HFFc6 (cell line): ENCODE measurements at regions not wholly inside any gene's neighbourhood (a gene's known extent, or its start where the extent isn't known, plus 50 kb on each side); places are given as distances from the start of the nearest gene placed in this dataset.

Experiments
- DNase-seq: peaks from one replicate; pipeline ENCODE4 v3.0.0-alpha.2; 2018
- H3K27ac Mint-ChIP-seq: 2 replicates; pipeline ENCODE4 v1.8.0; 2020; ENCODE audit warnings: mild to moderate bottlenecking, mixed read lengths
- H3K27me3 Mint-ChIP-seq: 2 replicates; pipeline ENCODE4 v1.8.0; 2021; ENCODE audit warnings: mild to moderate bottlenecking, moderate library complexity, mixed read lengths; ENCODE audit not compliant: insufficient read depth
- H3K36me3 Mint-ChIP-seq: 2 replicates; pipeline ENCODE4 v1.8.0; 2021; ENCODE audit warnings: low read depth, mixed read lengths
- H3K4me1 Mint-ChIP-seq: 2 replicates; pipeline ENCODE4 v1.8.0; 2020; ENCODE audit warnings: low read depth, mixed read lengths
- H3K4me3 Mint-ChIP-seq: 2 replicates; pipeline ENCODE4 v1.8.0; 2020; ENCODE audit warnings: mild to moderate bottlenecking, moderate library complexity, mixed read lengths
- H3K9me3 Mint-ChIP-seq: 2 replicates; pipeline ENCODE4 v1.8.0; 2020; ENCODE audit warnings: mild to moderate bottlenecking, mixed read lengths
- TF ChIP-seq, protein P1 (sequence below): fragments of 200-600 bp; sonication (generic); IDR thresholded peaks from 2 replicates; pipeline ENCODE4 v1.5.0; 2021; ENCODE audit warnings: antibody characterized with exemption, mild to moderate bottlenecking

DNA sequence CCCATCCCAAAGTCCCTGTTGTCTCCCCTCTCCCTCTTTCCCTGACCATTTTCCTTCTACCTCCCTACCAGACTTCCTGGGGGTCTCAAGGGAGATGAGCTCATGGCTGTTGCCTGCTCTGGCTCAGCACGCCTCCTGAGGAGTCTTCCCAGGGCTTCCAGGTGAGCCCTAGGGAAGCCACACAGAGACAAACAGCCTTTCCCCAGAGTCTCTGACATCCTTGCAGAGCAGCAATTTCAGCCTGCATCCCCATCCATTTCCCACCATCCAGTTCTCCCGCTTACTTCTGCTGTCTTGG is 189.2 kb upstream of the LINGO1 start:
- Mint-ChIP-seq H3K4me1 (no peaks in the 10 kb centered on the region), H3K27ac (no peak overlapping the region), H3K4me3 (no peak overlapping the region), H3K36me3 (no peaks in the 10 kb centered on the region), H3K27me3 (peaks cover 52% of the 10 kb centered on the region), H3K9me3 (no peaks in the 10 kb centered on the region)
- TF ChIP-seq, protein P1, sequence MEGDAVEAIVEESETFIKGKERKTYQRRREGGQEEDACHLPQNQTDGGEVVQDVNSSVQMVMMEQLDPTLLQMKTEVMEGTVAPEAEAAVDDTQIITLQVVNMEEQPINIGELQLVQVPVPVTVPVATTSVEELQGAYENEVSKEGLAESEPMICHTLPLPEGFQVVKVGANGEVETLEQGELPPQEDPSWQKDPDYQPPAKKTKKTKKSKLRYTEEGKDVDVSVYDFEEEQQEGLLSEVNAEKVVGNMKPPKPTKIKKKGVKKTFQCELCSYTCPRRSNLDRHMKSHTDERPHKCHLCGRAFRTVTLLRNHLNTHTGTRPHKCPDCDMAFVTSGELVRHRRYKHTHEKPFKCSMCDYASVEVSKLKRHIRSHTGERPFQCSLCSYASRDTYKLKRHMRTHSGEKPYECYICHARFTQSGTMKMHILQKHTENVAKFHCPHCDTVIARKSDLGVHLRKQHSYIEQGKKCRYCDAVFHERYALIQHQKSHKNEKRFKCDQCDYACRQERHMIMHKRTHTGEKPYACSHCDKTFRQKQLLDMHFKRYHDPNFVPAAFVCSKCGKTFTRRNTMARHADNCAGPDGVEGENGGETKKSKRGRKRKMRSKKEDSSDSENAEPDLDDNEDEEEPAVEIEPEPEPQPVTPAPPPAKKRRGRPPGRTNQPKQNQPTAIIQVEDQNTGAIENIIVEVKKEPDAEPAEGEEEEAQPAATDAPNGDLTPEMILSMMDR = no peak
- DNase-seq = no peak

DNA sequence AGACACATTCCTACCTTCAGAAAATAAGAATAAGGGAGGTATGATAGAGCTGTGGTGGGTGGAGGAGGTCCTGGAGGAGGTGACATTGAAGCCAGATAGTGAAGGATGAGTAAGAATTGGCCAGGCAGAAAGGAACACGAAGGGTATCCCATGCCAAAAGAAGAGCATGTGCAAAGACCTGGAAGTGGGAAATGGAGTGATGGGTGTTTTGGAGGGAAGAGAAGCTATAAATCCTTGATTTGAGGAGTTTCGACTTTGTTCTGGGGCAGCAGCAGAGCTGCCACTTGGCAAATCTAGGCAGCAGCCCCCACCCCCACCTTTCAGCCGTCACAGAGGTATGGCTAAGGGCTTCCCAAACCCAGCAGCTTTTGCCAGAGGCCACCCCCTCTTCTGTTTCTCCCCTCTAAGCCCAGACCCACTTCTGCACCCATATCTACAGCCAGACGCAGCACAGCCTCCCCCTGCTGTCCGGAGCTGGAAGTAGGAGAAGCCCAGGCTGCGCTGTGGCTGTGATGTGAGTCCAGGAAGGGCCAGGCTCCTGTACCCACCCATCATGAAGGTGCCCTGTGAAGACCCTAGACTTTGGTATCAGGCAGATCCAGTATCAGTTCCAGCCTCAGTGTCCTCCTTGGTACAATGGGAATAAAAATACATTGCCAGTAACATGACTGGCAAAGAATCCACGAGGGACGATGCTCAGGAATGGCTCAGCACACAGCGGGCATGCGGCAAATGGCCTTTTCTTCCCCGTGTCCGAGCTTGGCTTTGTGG is 188.7 kb upstream of the LINGO1 start:
- DNase-seq = peak; percentile 31
- no peaks in the 10 kb centered on the region for H3K9me3 Mint-ChIP-seq
- H3K36me3 Mint-ChIP-seq = no peaks in the 10 kb centered on the region
- TF ChIP-seq, protein P1 = peak; percentile 79
- peaks cover 56% of the 10 kb centered on the region for H3K27me3 Mint-ChIP-seq
- no peak overlapping the region for H3K4me3 Mint-ChIP-seq
- H3K4me1 Mint-ChIP-seq = no peaks in the 10 kb centered on the region
- H3K27ac Mint-ChIP-seq = no peak overlapping the region

- no peak for DNase-seq
- Mint-ChIP-seq H3K27ac (no peak overlapping the region), H3K36me3 (no peaks in the 10 kb centered on the region), H3K9me3 (no peaks in the 10 kb centered on the region), H3K4me3 (no peak overlapping the region), H3K4me1 (no peaks in the 10 kb centered on the region), H3K27me3 (peaks cover 61% of the 10 kb centered on the region)
- TF ChIP-seq, protein P1 = peak; percentile 30; the same call in 1 of the 2 replicates
These were observed 187.4 kb upstream of the LINGO1 start for GRCh38 chr15:77819851-77820728.

- TF ChIP-seq, protein P1 = no peak
- Mint-ChIP-seq H3K27me3 (peaks cover 61% of the 10 kb centered on the region), H3K9me3 (no peaks in the 10 kb centered on the region), H3K27ac (no peak overlapping the region), H3K36me3 (no peaks in the 10 kb centered on the region), H3K4me3 (no peak overlapping the region), H3K4me1 (no peaks in the 10 kb centered on the region)
- no peak for DNase-seq
These were observed 186.5 kb upstream of the LINGO1 start for GRCh38 chr15:77819048-77819850.

- Mint-ChIP-seq H3K4me3 (no peak overlapping the region), H3K36me3 (no peaks in the 10 kb centered on the region), H3K27me3 (peaks cover 60% of the 10 kb centered on the region), H3K27ac (no peak overlapping the region), H3K4me1 (no peaks in the 10 kb centered on the region), H3K9me3 (no peaks in the 10 kb centered on the region)
- TF ChIP-seq, protein P1 = no peak
- DNase-seq = no peak
These were observed 185.9 kb upstream of the LINGO1 start for GRCh38 chr15:77818484-77819047.
